HCT116 (cell line): ENCODE measurements at regions not wholly inside any gene's neighbourhood (a gene's known extent, or its start where the extent isn't known, plus 50 kb on each side); places are given as distances from the start of the nearest gene placed in this dataset.

Experiments
- ATAC-seq: fragments of 200-7000 bp; cut with Tn5 transposase; 2 replicates; pipeline ENCODE4 v1.9.1; 2020; ENCODE audit warnings: mild to moderate bottlenecking, moderate library complexity
- BruUV-seq: library from RNA; stranded (reverse); fragments of 400-500 nt; replicated peaks from 2 replicates; lab custom pipeline; 2021; lab: Mats Ljungman, UMichigan
- CTCF ChIA-PET: fragments of 300-600 bp; sonication (Branson Sonifier 250); formaldehyde crosslinking; loops from one replicate; lab custom pipeline; 2021; ENCODE audit warnings: antibody characterized with exemption; lab: Charles Lee
- POLR2A ChIA-PET: fragments of 300-600, 350-600 bp; sonication (Branson Sonifier 250); formaldehyde crosslinking; loops from one replicate; lab custom pipeline; 2021; ENCODE audit warnings: antibody characterized with exemption; lab: Charles Lee
- RAD21 ChIA-PET, 2 experiments: fragments of 300-600 bp; sonication (Branson Sonifier 250); formaldehyde crosslinking; loops; one replicate each; lab custom pipeline; 2023; ENCODE audit warnings: low total read pairs in 2 of 2; ENCODE audit not compliant: uncharacterized antibody in 2 of 2, unreplicated experiment in 2 of 2, low non-redundant PET in 1 of 2; lab: Charles Lee
- DNase-seq: peaks from one replicate; pipeline ENCODE4 v3.0.0-alpha.2; 2010; ENCODE audit warnings: low read depth, low spot score
- H2AFZ ChIP-seq: fragments of 200-600 bp; shearing (Covaris generic), sonication (generic); 2 replicates; pipeline ENCODE4 v1.6.1; 2017; ENCODE audit warnings: low read depth, mixed run types, mixed read lengths, antibody characterized with exemption, low read length; ENCODE audit not compliant: poor library complexity, severe bottlenecking
- H3K27ac ChIP-seq: 2 replicates; pipeline ENCODE4 v1.5.1; 2012; ENCODE audit warnings: low read depth, low read length
- H3K27me3 ChIP-seq: fragments of 200-600 bp; sonication (generic); 2 replicates; pipeline ENCODE4 v1.6.1; 2016; ENCODE audit warnings: mixed run types, low read length, mixed read lengths; ENCODE audit not compliant: insufficient read depth
- H3K36me3 ChIP-seq, 2 experiments: fragments of 200-500 bp in 1 of 2; fragments of 200-600 bp in 1 of 2; sonication (Bioruptor generic) in 1 of 2; sonication (generic) in 1 of 2; 2 replicates each; pipeline versions ENCODE4 v1.5.1 to v1.6.1; 2014 to 2016; ENCODE audit warnings: low read length in 2 of 2, inconsistent platforms in 1 of 2, mixed read lengths in 1 of 2, mixed run types in 1 of 2; ENCODE audit not compliant: insufficient read depth in 2 of 2, control insufficient read depth in 1 of 2
- H3K4me1 ChIP-seq, 2 experiments: fragments of 200-600 bp in 1 of 2; sonication (generic) in 1 of 2; 2 replicates each; pipeline versions ENCODE4 v1.5.1 to v1.6.1; 2012 to 2017; ENCODE audit warnings: low read length in 2 of 2, inconsistent platforms in 1 of 2, mild to moderate bottlenecking in 1 of 2, mixed read lengths in 1 of 2, mixed run types in 1 of 2, moderate library complexity in 1 of 2; ENCODE audit not compliant: insufficient read depth in 2 of 2, control insufficient read depth in 1 of 2
- H3K4me2 ChIP-seq: fragments of 200-600 bp; sonication (generic); 2 replicates; pipeline ENCODE4 v1.6.1; 2017; ENCODE audit warnings: mixed run types, low read length, mixed read lengths
- H3K4me3 ChIP-seq, 2 experiments: fragments of 200-600 bp in 1 of 2; sonication (generic) in 1 of 2; replicated peaks in 1 of 2; 2 replicates each; pipeline ENCODE4 v1.5.1; 2011 to 2016; ENCODE audit warnings: low read length in 2 of 2, control low read depth in 1 of 2, low read depth in 1 of 2, mild to moderate bottlenecking in 1 of 2, mixed read lengths in 1 of 2, mixed run types in 1 of 2
- H3K79me2 ChIP-seq: fragments of 200-600 bp; sonication (generic); 2 replicates; pipeline ENCODE4 v1.6.1; 2017; ENCODE audit warnings: mild to moderate bottlenecking, mixed run types, low read length, moderate library complexity, mixed read lengths; ENCODE audit not compliant: insufficient read depth
- H3K9ac ChIP-seq: fragments of 200-600 bp; sonication (generic); 2 replicates; pipeline ENCODE4 v1.6.1; 2016; ENCODE audit warnings: low read length, mixed read lengths
- H3K9me2 ChIP-seq: fragments of 200-600 bp; sonication (generic), shearing (Covaris generic); 2 replicates; pipeline ENCODE4 v1.6.1; 2017; ENCODE audit warnings: mixed run types, mild to moderate bottlenecking, moderate library complexity; ENCODE audit not compliant: insufficient read depth
- H3K9me3 ChIP-seq, 2 experiments: fragments of 200-500 bp in 1 of 2; fragments of 200-600 bp in 1 of 2; sonication (Bioruptor generic) in 1 of 2; sonication (generic) in 1 of 2; 2 replicates each; pipeline ENCODE4 v1.6.1; 2014 to 2017; ENCODE audit warnings: low read length in 2 of 2, mixed read lengths in 2 of 2, inconsistent platforms in 1 of 2, low read depth in 1 of 2, mild to moderate bottlenecking in 1 of 2, mixed run types in 1 of 2, moderate library complexity in 1 of 2; ENCODE audit not compliant: control insufficient read depth in 1 of 2, insufficient read depth in 1 of 2
- H4K20me1 ChIP-seq: fragments of 200-600 bp; sonication (generic), shearing (Covaris generic); 2 replicates; pipeline ENCODE4 v1.6.1; 2017; ENCODE audit warnings: mixed run types, mild to moderate bottlenecking, moderate library complexity; ENCODE audit not compliant: insufficient read depth
- ATF3 ChIP-seq: IDR thresholded peaks from 2 replicates; pipeline ENCODE4 v1.6.1; 2012
- CBX3 ChIP-seq: IDR thresholded peaks from 2 replicates; pipeline ENCODE4 v1.6.1; 2012; ENCODE audit warnings: low read depth
- CTCF ChIP-seq, 3 experiments: fragments of 200-600 bp in 1 of 3; sonication (generic) in 1 of 3; IDR thresholded peaks in 2 of 3; conservative IDR thresholded peaks in 1 of 3; 2 replicates each; pipeline ENCODE4 v1.5.1; 2012 to 2017; ENCODE audit warnings: low read depth in 2 of 3, low read length in 2 of 3, antibody characterized with exemption in 1 of 3, borderline replicate concordance in 1 of 3, control low read depth in 1 of 3, mild to moderate bottlenecking in 1 of 3, mixed read lengths in 1 of 3, mixed run types in 1 of 3, moderate library complexity in 1 of 3; ENCODE audit not compliant: insufficient read depth in 1 of 3
- EGR1 ChIP-seq: IDR thresholded peaks from 2 replicates; pipeline ENCODE4 v1.6.1; 2012; ENCODE audit warnings: low read depth
- EZH2phosphoT487 ChIP-seq: fragments of 200-600 bp; IDR thresholded peaks from 2 replicates; pipeline ENCODE4 v1.6.1; 2018; ENCODE audit warnings: antibody characterized with exemption, borderline replicate concordance
- POLR2A ChIP-seq: IDR thresholded peaks from 2 replicates; pipeline ENCODE4 v1.7.0; 2011; ENCODE audit warnings: borderline replicate concordance; ENCODE audit not compliant: insufficient read depth, insufficient read length; ENCODE audit errors: extremely low read depth
- POLR2AphosphoS5 ChIP-seq: IDR thresholded peaks from 2 replicates; pipeline ENCODE4 v1.6.1; 2011; ENCODE audit warnings: mild to moderate bottlenecking, low read depth, low read length, moderate library complexity
- REST ChIP-seq: IDR thresholded peaks from 2 replicates; pipeline ENCODE4 v1.6.1; 2012; ENCODE audit warnings: low read depth
- SP1 ChIP-seq: IDR thresholded peaks from 2 replicates; pipeline ENCODE4 v1.6.1; 2012; ENCODE audit warnings: low read depth
- SRF ChIP-seq: IDR thresholded peaks from 2 replicates; pipeline ENCODE4 v1.6.1; 2012; ENCODE audit warnings: low read depth
- TCF7L2 ChIP-seq: IDR thresholded peaks from 2 replicates; pipeline ENCODE4 v1.7.0; 2011; ENCODE audit warnings: borderline replicate concordance, inconsistent platforms; ENCODE audit not compliant: insufficient read depth, insufficient read length; ENCODE audit errors: extremely low read depth
- YY1 ChIP-seq: IDR thresholded peaks from 2 replicates; pipeline ENCODE4 v1.6.1; 2011; ENCODE audit warnings: low read length, low read depth, moderate library complexity, mild to moderate bottlenecking; ENCODE audit not compliant: insufficient replicate concordance; ENCODE audit errors: extremely low read depth
- ZBTB33 ChIP-seq: IDR thresholded peaks from 2 replicates; pipeline ENCODE4 v1.6.1; 2011; ENCODE audit warnings: mild to moderate bottlenecking, low read length, moderate library complexity; ENCODE audit not compliant: insufficient replicate concordance; ENCODE audit errors: extremely low read depth
- ZFX ChIP-seq: fragments of 450-650 bp; IDR thresholded peaks from 2 replicates; pipeline ENCODE4 v1.6.1; 2017
- intact Hi-C: fragments of 100-400 bp; cut with micrococcal nuclease; formaldehyde crosslinking; loops from 2 replicates; pipeline ENCODE4 v1.10.0; 2022

- TF ChIP-seq SRF (no peak), POLR2AphosphoS5 (no peak), YY1 (no peak), ZFX (no peak)
Measured at GRCh38 chr16:47895146-47895545, 260.6 kb downstream of the ABCC12 start (continued).

- H4K20me1 ChIP-seq: no peaks in the 10 kb centered on the region
- no peak overlapping the region for H3K4me3 ChIP-seq
- peaks cover 0 to 5% of the 10 kb centered on the region in 2 experiments; a peak in 2 of 4 replicates for H3K4me1 ChIP-seq
- no peak overlapping the region for H3K4me2 ChIP-seq
- H3K79me2 ChIP-seq: no peaks in the 10 kb centered on the region
- TF ChIP-seq CBX3: no peak
- no peak for TF ChIP-seq TCF7L2
- TF ChIP-seq REST: no peak
- no peak for TF ChIP-seq ATF3
- no peak for TF ChIP-seq EGR1
- TF ChIP-seq ZBTB33: no peak
- no peak for TF ChIP-seq EZH2phosphoT487
- no peak for TF ChIP-seq POLR2A
- no peak for TF ChIP-seq CTCF (IDR thresholded peaks at IDR 0.05 in 2 of 3, conservative IDR thresholded peaks at IDR 0.05 in 1 of 3; ENCODE audit: borderline replicate concordance in 1 of 3, insufficient read depth in 1 of 3, low read depth in 2 of 3, low read length in 2 of 3)
- no peak for TF ChIP-seq YY1
- no peak for TF ChIP-seq SP1
- ChIA-PET RAD21 (no interaction called here), POLR2A (no interaction called here), CTCF (no interaction called here)
- intact Hi-C loops: no loop called here
- H3K36me3 ChIP-seq: no peaks in the 10 kb centered on the region
- H3K27ac ChIP-seq: no peak overlapping the region
- H2AFZ ChIP-seq: no peak overlapping the region
- peaks cover 46% of the 10 kb centered on the region for H3K27me3 ChIP-seq
- no TSS peak for BruUV-seq
- no peaks in the 10 kb centered on the region for H3K9me3 ChIP-seq
- no peaks in the 10 kb centered on the region for H3K9me2 ChIP-seq
- no peak overlapping the region for H3K9ac ChIP-seq
- ATAC-seq: no peak
- no peak for DNase-seq
Measured at GRCh38 chr16:47892999-47893398, 262.8 kb downstream of the ABCC12 start.
